DND-41 (cell line): ENCODE measurements at regions not wholly inside any gene's neighbourhood (a gene's known extent, or its start where the extent isn't known, plus 50 kb on each side); places are given as distances from the start of the nearest gene placed in this dataset.

ENCODE experiments used
- CTCF ChIP-seq: IDR thresholded peaks from 2 replicates; pipeline ENCODE4 v1.5.1; 2012; ENCODE audit warnings: borderline replicate concordance, low read length, moderate library complexity, mild to moderate bottlenecking; ENCODE audit not compliant: poor library complexity, severe bottlenecking; ENCODE audit errors: extremely low read depth
- EZH2 ChIP-seq: IDR thresholded peaks from 3 replicates; pipeline ENCODE4 v1.6.1; 2012; ENCODE audit warnings: borderline replicate concordance, low read depth, mild to moderate bottlenecking, moderate library complexity, low read length, inconsistent platforms; ENCODE audit not compliant: severe bottlenecking

GRCh38 chr10:125236091-125236490 lies 75.7 kb upstream of the CTBP2 start:
- TF ChIP-seq EZH2 (no peak), CTCF (no peak)
